Astrocyte (in vitro differentiated cells and primary cell): ENCODE measurements at regions not wholly inside any gene's neighbourhood (a gene's known extent, or its start where the extent isn't known, plus 50 kb on each side); places are given as distances from the start of the nearest gene placed in this dataset.

ENCODE experiments used
- CTCF ChIP-seq: IDR thresholded peaks from 2 replicates; pipeline ENCODE4 v1.5.1; 2011; ENCODE audit warnings: low read depth, mild to moderate bottlenecking, inconsistent platforms, low read length, moderate library complexity; ENCODE audit not compliant: insufficient read depth
- EZH2 ChIP-seq: IDR thresholded peaks from 2 replicates; pipeline ENCODE4 v1.6.1; 2012; ENCODE audit warnings: mild to moderate bottlenecking, low read length, inconsistent platforms; ENCODE audit not compliant: insufficient read depth

GRCh38 chr12:103093499-103094106 is 136.1 kb downstream of the ASCL1 start:
- TF ChIP-seq EZH2 (no peak), CTCF (no peak)
